ENCODE measurements at regions not wholly inside any gene's neighbourhood (a gene's known extent, or its start where the extent isn't known, plus 50 kb on each side); places are given as distances from the start of the nearest gene placed in this dataset.

- Mint-ChIP-seq H3K27me3 (no peaks in the 10 kb centered on the region), H3K9me3 (peaks cover 8 to 16% of the 10 kb centered on the region in 2 donors), H3K27ac (no peak overlapping the region), H3K4me3 (no peak overlapping the region), H3K4me1 (no peaks in the 10 kb centered on the region), H3K36me3 (no peaks in the 10 kb centered on the region)
- ATAC-seq (replicated peaks) (no peak), DNase-seq (no peak)
These were observed 328.4 kb upstream of the DPH6 start for GRCh38 chr15:35874260-35874905.

- Mint-ChIP-seq H3K27me3 (no peaks in the 10 kb centered on the region), H3K36me3 (no peaks in the 10 kb centered on the region), H3K4me1 (no peaks in the 10 kb centered on the region), H3K9me3 (peaks cover 11% of the 10 kb centered on the region in 2 donors), H3K27ac (no peak overlapping the region), H3K4me3 (no peak overlapping the region)
- DNase-seq (no peak), ATAC-seq (replicated peaks) (no peak)
These were observed 330.8 kb upstream of the DPH6 start for GRCh38 chr15:35876762-35877161.

GRCh38 chr15:35880896-35881295 lies 334.9 kb upstream of the DPH6 start:
- no peaks in the 10 kb centered on the region for H3K27me3 Mint-ChIP-seq
- no peaks in the 10 kb centered on the region for H3K36me3 Mint-ChIP-seq
- ATAC-seq (replicated peaks) = no peak
- H3K4me3 Mint-ChIP-seq = no peak overlapping the region
- H3K4me1 Mint-ChIP-seq = no peaks in the 10 kb centered on the region
- peaks cover 7 to 11% of the 10 kb centered on the region in 2 donors for H3K9me3 Mint-ChIP-seq
- DNase-seq = no peak
- no peak overlapping the region for H3K27ac Mint-ChIP-seq

- no peaks in the 10 kb centered on the region for H3K4me1 Mint-ChIP-seq
- H3K36me3 Mint-ChIP-seq = no peaks in the 10 kb centered on the region
- H3K27me3 Mint-ChIP-seq = no peaks in the 10 kb centered on the region
- no peak overlapping the region for H3K4me3 Mint-ChIP-seq
- DNase-seq = no peak
- peaks cover 0 to 7% of the 10 kb centered on the region in 2 donors for H3K9me3 Mint-ChIP-seq
- no peak for ATAC-seq (replicated peaks)
- no peak overlapping the region for H3K27ac Mint-ChIP-seq
These were observed 339.9 kb upstream of the DPH6 start for GRCh38 chr15:35885870-35886269.

GRCh38 chr15:35886765-35887164 lies 340.8 kb upstream of the DPH6 start:
- H3K27ac Mint-ChIP-seq = no peak overlapping the region
- H3K9me3 Mint-ChIP-seq = peaks cover 0 to 7% of the 10 kb centered on the region in 2 donors
- ATAC-seq (replicated peaks) (no peak), DNase-seq (no peak)
- H3K4me3 Mint-ChIP-seq = no peak overlapping the region
- no peaks in the 10 kb centered on the region for H3K27me3 Mint-ChIP-seq
- no peaks in the 10 kb centered on the region for H3K36me3 Mint-ChIP-seq
- no peaks in the 10 kb centered on the region for H3K4me1 Mint-ChIP-seq

GRCh38 chr15:35888815-35889214 lies 342.9 kb upstream of the DPH6 start:
- H3K27ac Mint-ChIP-seq = no peak overlapping the region
- no peaks in the 10 kb centered on the region for H3K4me1 Mint-ChIP-seq
- no peak for DNase-seq
- ATAC-seq (replicated peaks) = no peak
- no peaks in the 10 kb centered on the region for H3K36me3 Mint-ChIP-seq
- no peaks in the 10 kb centered on the region for H3K27me3 Mint-ChIP-seq
- H3K4me3 Mint-ChIP-seq = no peak overlapping the region
- H3K9me3 Mint-ChIP-seq = peaks cover 0 to 7% of the 10 kb centered on the region in 2 donors

GRCh38 chr15:35907511-35907910 lies 361.5 kb upstream of the DPH6 start:
- H3K4me3 Mint-ChIP-seq = no peak overlapping the region
- H3K36me3 Mint-ChIP-seq = no peaks in the 10 kb centered on the region
- peaks cover 4 to 6% of the 10 kb centered on the region in 2 donors for H3K9me3 Mint-ChIP-seq
- H3K4me1 Mint-ChIP-seq = no peaks in the 10 kb centered on the region
- DNase-seq (no peak), ATAC-seq (replicated peaks) (no peak)
- H3K27me3 Mint-ChIP-seq = no peaks in the 10 kb centered on the region
- no peak overlapping the region for H3K27ac Mint-ChIP-seq

GRCh38 chr15:35909414-35909813 lies 363.4 kb upstream of the DPH6 start:
- Mint-ChIP-seq H3K27ac (no peak overlapping the region), H3K4me3 (no peak overlapping the region), H3K27me3 (no peaks in the 10 kb centered on the region), H3K4me1 (no peaks in the 10 kb centered on the region), H3K36me3 (no peaks in the 10 kb centered on the region), H3K9me3 (peaks cover 2 to 3% of the 10 kb centered on the region in 2 donors)
- ATAC-seq (replicated peaks) (no peak), DNase-seq (no peak)

GRCh38 chr15:35910227-35910626 lies 364.3 kb upstream of the DPH6 start:
- Mint-ChIP-seq H3K27ac (no peak overlapping the region), H3K27me3 (no peaks in the 10 kb centered on the region), H3K9me3 (peaks cover 2 to 3% of the 10 kb centered on the region in 2 donors), H3K4me3 (no peak overlapping the region), H3K4me1 (no peaks in the 10 kb centered on the region), H3K36me3 (no peaks in the 10 kb centered on the region)
- no peak for DNase-seq
- no peak for ATAC-seq (replicated peaks)

GRCh38 chr15:35911052-35911777 lies 365.2 kb upstream of the DPH6 start:
- Mint-ChIP-seq H3K36me3 (no peaks in the 10 kb centered on the region), H3K4me3 (no peak overlapping the region), H3K4me1 (no peaks in the 10 kb centered on the region), H3K9me3 (peaks cover 3% of the 10 kb centered on the region in 2 donors), H3K27me3 (no peaks in the 10 kb centered on the region), H3K27ac (no peak overlapping the region)
- ATAC-seq (replicated peaks) (no peak), DNase-seq (no peak)

- Mint-ChIP-seq H3K4me1 (no peaks in the 10 kb centered on the region), H3K4me3 (no peak overlapping the region), H3K27me3 (no peaks in the 10 kb centered on the region), H3K36me3 (no peaks in the 10 kb centered on the region), H3K27ac (no peak overlapping the region), H3K9me3 (peaks cover 0 to 3% of the 10 kb centered on the region in 2 donors)
- no peak for ATAC-seq (replicated peaks)
- no peak for DNase-seq
These were observed 366.2 kb upstream of the DPH6 start for GRCh38 chr15:35912196-35912595.

GRCh38 chr15:35914573-35914972 lies 368.6 kb upstream of the DPH6 start:
- Mint-ChIP-seq H3K9me3 (peaks cover 0 to 7% of the 10 kb centered on the region in 2 donors), H3K27ac (no peak overlapping the region), H3K27me3 (no peaks in the 10 kb centered on the region), H3K4me1 (no peaks in the 10 kb centered on the region), H3K4me3 (no peak overlapping the region), H3K36me3 (no peaks in the 10 kb centered on the region)
- no peak for ATAC-seq (replicated peaks)
- no peak for DNase-seq

GRCh38 chr15:35921046-35921445 lies 375.1 kb upstream of the DPH6 start:
- no peak overlapping the region for H3K4me3 Mint-ChIP-seq
- H3K27me3 Mint-ChIP-seq = no peaks in the 10 kb centered on the region
- H3K4me1 Mint-ChIP-seq = no peaks in the 10 kb centered on the region
- H3K9me3 Mint-ChIP-seq = peaks cover 0 to 7% of the 10 kb centered on the region in 2 donors
- H3K27ac Mint-ChIP-seq = no peak overlapping the region
- H3K36me3 Mint-ChIP-seq = no peaks in the 10 kb centered on the region
- DNase-seq (no peak), ATAC-seq (replicated peaks) (no peak)

- Mint-ChIP-seq H3K4me3 (no peak overlapping the region), H3K4me1 (no peaks in the 10 kb centered on the region), H3K36me3 (no peaks in the 10 kb centered on the region), H3K27ac (no peak overlapping the region), H3K9me3 (peaks cover 0 to 2% of the 10 kb centered on the region in 2 donors), H3K27me3 (no peaks in the 10 kb centered on the region)
- DNase-seq = no peak
- no peak for ATAC-seq (replicated peaks)
These were observed 379.5 kb upstream of the DPH6 start for GRCh38 chr15:35925275-35926006.

GRCh38 chr15:35926007-35926380 lies 380.0 kb upstream of the DPH6 start:
- Mint-ChIP-seq H3K4me1 (no peaks in the 10 kb centered on the region), H3K36me3 (no peaks in the 10 kb centered on the region), H3K4me3 (no peak overlapping the region), H3K27ac (no peak overlapping the region), H3K9me3 (peaks cover 0 to 2% of the 10 kb centered on the region in 2 donors), H3K27me3 (no peaks in the 10 kb centered on the region)
- no peak for DNase-seq
- no peak for ATAC-seq (replicated peaks)
